ENCODE measurements at regions not wholly inside any gene's neighbourhood (a gene's known extent, or its start where the extent isn't known, plus 50 kb on each side); places are given as distances from the start of the nearest gene placed in this dataset.

- no peak for TF ChIP-seq CTCF (IDR thresholded peaks at IDR 0.05; ENCODE audit: low read depth, low read length, poor library complexity, severe bottlenecking)
- no peak for TF ChIP-seq EZH2phosphoT487 (IDR thresholded peaks at IDR 0.05; ENCODE audit: borderline replicate concordance, low read length)
Measured at GRCh38 chr7:156470399-156471320, 169.9 kb upstream of the RNF32 start.

All from DOHH2 (cell line).